Ishikawa (cell line): ENCODE measurements at regions not wholly inside any gene's neighbourhood (a gene's known extent, or its start where the extent isn't known, plus 50 kb on each side); places are given as distances from the start of the nearest gene placed in this dataset.

Experiments
- CEBPB ChIP-seq: IDR thresholded peaks from 2 replicates; pipeline ENCODE4 v1.6.1; 2012
- CREB1 ChIP-seq: IDR thresholded peaks from 2 replicates; pipeline ENCODE4 v1.6.1; 2012; ENCODE audit warnings: low read depth
- EGR1 ChIP-seq: IDR thresholded peaks from 2 replicates; pipeline ENCODE4 v1.6.1; 2012
- EP300 ChIP-seq: IDR thresholded peaks from 2 replicates; pipeline ENCODE4 v1.6.1; 2012; ENCODE audit warnings: borderline replicate concordance
- FOXM1 ChIP-seq: IDR thresholded peaks from 2 replicates; pipeline ENCODE4 v1.6.1; 2012; ENCODE audit warnings: low read depth, borderline replicate concordance
- NFIC ChIP-seq: IDR thresholded peaks from 2 replicates; pipeline ENCODE4 v1.6.1; 2012
- RAD21 ChIP-seq: IDR thresholded peaks from 2 replicates; pipeline ENCODE4 v1.6.1; 2012; ENCODE audit warnings: low read depth
- TAF1 ChIP-seq: IDR thresholded peaks from 2 replicates; pipeline ENCODE4 v1.6.1; 2012; ENCODE audit warnings: low read depth, mild to moderate bottlenecking
- TCF12 ChIP-seq: IDR thresholded peaks from 2 replicates; pipeline ENCODE4 v1.6.1; 2012; ENCODE audit warnings: low read depth
- TEAD4 ChIP-seq: IDR thresholded peaks from 2 replicates; pipeline ENCODE4 v1.6.1; 2012
- USF1 ChIP-seq: IDR thresholded peaks from 2 replicates; pipeline ENCODE4 v1.6.1; 2012
- YY1 ChIP-seq: IDR thresholded peaks from 2 replicates; pipeline ENCODE4 v1.6.1; 2012; ENCODE audit warnings: low read depth
- ZBTB7A ChIP-seq: IDR thresholded peaks from 2 replicates; pipeline ENCODE4 v1.6.1; 2012; ENCODE audit warnings: low read depth
- TF ChIP-seq, protein P1 (sequence below): IDR thresholded peaks from 2 replicates; pipeline ENCODE4 v1.6.1; 2012; ENCODE audit warnings: low read depth, mild to moderate bottlenecking
- TF ChIP-seq, protein P2 (sequence below): IDR thresholded peaks from 2 replicates; pipeline ENCODE4 v1.6.1; 2012

DNA sequence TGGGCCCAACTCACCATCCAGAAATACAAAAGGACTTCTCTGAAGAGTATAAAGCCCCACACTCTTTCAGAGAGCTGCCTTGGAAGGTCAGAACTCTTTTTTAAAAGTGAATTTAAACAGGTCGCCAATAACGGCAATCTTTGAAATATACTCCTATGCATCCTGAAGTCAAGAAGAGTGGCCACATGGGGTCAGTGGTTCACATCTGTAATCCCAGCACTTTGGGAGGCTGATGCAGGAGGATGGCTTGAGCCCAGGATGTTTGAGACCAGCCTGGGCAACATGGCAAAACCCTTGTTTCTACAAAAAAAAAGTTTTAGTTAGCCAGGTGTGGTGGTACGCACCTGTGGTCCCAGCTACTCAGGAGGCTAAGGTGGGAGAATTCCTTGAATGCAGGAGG is 68.1 kb upstream of the FZD7 start:
- TF ChIP-seq RAD21 (peak; percentile 41; the same call in 1 of the 2 replicates), EP300 (no peak)

DNA sequence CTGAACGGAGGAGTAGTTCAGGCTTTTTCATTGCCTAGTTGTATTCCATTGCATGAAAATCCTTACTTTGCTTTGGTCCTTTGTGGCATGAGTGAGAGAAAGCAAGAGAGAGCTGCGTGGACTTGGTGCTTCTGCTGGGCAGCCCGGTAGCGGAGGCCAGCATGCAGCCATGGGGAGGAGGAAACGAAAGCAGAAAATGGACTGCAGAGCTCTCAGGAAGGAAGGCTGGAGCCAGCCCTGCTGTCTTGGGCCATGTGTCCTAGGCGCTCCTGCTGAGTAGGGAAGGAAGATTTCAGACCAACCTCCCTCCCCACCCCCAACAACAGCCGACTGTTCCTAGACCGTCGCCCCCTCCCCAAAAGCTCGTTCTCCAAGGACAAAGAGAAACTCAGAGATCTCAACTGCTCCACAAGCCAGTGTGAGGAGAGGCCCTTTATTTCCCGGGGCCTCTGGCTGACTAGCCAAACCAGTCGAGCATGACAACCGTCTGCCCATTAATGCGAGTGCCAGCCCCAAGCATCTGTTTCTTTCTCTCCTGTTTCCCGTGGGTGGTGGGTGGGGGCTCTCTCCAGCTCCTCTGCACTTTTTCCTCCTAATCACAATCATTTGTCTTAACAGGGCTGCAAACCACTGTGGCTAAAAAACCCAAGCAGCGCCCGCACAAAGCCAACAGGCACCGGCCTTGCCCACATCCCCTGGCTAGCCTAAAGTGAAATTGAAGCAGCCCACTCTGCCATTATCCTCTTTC is 66.8 kb upstream of the FZD7 start:
- TF ChIP-seq EGR1 (peak; percentile 44; the same call in 1 of the 2 replicates), FOXM1 (no peak), NFIC (peak; percentile 20; the same call in 1 of the 2 replicates)

DNA sequence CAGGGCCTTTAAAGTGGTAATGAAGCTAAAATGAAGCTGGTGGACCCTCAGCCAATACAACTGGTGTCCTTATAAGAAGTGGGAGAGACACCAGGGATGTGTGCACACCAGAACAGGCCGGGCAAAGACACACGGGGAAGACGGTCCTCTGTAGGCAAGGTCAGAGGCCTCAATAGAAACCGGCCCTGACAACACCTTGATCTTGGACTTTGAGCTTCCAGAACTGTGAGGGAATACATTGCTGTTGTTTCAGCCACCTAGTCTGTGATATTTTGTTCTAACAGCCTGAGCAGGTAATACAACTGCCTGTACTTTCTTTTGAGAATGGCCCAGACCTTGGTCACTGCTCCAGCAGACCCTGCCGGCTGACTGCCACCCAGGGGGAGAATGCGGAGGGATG is 65.6 kb upstream of the FZD7 start:
- TF ChIP-seq YY1, result no peak
- TF ChIP-seq ZBTB7A, result no peak
- no peak for TF ChIP-seq CREB1
- TF ChIP-seq TEAD4, result no peak
- TF ChIP-seq CEBPB, result no peak
- no peak for TF ChIP-seq FOXM1
- TF ChIP-seq USF1, result no peak
- TF ChIP-seq RAD21, result no peak
- no peak for TF ChIP-seq EP300
- TF ChIP-seq, protein P1, sequence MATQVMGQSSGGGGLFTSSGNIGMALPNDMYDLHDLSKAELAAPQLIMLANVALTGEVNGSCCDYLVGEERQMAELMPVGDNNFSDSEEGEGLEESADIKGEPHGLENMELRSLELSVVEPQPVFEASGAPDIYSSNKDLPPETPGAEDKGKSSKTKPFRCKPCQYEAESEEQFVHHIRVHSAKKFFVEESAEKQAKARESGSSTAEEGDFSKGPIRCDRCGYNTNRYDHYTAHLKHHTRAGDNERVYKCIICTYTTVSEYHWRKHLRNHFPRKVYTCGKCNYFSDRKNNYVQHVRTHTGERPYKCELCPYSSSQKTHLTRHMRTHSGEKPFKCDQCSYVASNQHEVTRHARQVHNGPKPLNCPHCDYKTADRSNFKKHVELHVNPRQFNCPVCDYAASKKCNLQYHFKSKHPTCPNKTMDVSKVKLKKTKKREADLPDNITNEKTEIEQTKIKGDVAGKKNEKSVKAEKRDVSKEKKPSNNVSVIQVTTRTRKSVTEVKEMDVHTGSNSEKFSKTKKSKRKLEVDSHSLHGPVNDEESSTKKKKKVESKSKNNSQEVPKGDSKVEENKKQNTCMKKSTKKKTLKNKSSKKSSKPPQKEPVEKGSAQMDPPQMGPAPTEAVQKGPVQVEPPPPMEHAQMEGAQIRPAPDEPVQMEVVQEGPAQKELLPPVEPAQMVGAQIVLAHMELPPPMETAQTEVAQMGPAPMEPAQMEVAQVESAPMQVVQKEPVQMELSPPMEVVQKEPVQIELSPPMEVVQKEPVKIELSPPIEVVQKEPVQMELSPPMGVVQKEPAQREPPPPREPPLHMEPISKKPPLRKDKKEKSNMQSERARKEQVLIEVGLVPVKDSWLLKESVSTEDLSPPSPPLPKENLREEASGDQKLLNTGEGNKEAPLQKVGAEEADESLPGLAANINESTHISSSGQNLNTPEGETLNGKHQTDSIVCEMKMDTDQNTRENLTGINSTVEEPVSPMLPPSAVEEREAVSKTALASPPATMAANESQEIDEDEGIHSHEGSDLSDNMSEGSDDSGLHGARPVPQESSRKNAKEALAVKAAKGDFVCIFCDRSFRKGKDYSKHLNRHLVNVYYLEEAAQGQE, result no peak
- no peak for TF ChIP-seq TAF1
- no peak for TF ChIP-seq NFIC
- TF ChIP-seq TCF12, result no peak
- no peak for TF ChIP-seq EGR1
- TF ChIP-seq, protein P2, sequence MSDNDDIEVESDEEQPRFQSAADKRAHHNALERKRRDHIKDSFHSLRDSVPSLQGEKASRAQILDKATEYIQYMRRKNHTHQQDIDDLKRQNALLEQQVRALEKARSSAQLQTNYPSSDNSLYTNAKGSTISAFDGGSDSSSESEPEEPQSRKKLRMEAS, result no peak

- TF ChIP-seq, protein P1, result no peak
- no peak for TF ChIP-seq CREB1
- TF ChIP-seq TEAD4, result no peak
- TF ChIP-seq EP300, result no peak
- TF ChIP-seq, protein P2, result no peak
- TF ChIP-seq TAF1, result no peak
- no peak for TF ChIP-seq FOXM1
- TF ChIP-seq CEBPB, result no peak
- TF ChIP-seq RAD21, result no peak
- TF ChIP-seq ZBTB7A, result no peak
- TF ChIP-seq YY1, result no peak
These were observed 65.2 kb upstream of the FZD7 start for GRCh38 chr2:201968476-201968875.

DNA sequence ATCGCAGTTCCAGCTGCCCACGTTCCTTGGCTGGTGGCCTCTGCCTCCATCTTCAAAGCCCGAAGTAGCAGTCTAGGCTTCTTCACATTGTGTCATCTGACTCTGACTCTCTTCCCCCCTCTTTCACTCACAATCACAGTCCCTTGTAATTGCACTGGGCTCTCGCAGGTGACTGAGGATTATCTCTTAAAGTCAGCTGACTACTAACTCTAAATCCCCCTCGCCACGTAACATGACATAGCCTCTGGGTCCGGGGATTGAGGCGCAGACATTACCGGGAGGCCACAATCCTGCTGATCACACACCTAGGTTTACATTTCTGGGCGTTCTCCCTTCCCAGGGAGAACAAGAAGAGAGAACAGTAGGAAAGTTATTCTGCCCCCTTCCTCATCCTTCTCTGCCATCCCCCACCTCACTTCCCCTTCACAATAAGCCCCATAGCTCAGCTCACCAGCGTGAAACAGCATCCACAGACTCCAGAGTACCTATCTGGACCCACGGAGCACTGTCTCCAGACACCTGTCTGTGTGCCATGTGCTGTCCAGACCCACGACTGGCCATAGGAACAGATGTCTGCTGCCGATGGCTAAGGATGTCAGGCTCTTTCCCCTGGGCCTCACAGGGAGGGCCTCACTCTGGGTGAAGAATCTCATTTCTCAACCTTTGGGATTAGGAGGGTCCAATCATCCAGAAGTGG is 64.3 kb upstream of the FZD7 start:
- TF ChIP-seq USF1, result no peak
- no peak for TF ChIP-seq TEAD4

DNA sequence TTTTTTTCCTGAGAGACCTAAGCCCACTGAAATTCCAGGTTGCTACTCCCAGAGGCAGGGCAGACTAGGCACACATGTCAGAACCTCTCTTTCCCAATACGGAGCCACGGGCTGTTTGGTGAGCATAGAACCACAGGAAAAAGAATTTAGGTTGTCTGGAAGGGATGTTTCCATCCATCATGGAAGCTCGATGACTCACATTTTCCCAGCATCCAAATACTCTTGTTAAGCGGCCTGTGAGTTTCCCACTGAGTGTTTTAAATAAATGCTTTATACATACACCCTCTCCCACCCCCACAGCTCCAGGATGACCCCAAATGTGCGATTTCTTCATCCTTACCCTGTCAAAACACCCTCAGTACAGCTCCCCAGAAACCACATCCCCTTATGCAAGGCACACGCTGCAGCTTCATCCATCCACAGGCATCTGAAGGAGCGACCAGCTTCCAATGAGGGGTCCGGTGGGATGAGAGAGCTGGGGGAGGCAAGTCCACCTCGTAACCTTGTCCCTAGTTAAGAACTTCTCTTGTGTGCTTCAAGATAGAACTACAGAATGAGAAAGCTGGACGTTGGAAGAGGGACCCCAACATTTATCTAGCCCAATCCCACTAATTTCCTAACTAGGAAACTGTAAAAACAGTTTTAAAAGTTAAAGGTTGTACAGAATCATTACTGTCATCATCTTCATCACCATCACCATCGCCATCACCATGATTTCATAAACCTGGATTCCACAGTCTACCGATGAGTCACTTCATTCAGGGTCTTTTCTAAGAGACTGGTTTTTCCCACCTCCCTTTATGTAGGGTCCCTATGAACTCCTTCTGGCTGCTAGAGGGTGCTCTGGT is 63.5 kb upstream of the FZD7 start:
- no peak for TF ChIP-seq EP300
- TF ChIP-seq, protein P2, result no peak
- no peak for TF ChIP-seq ZBTB7A
- TF ChIP-seq YY1, result no peak
- TF ChIP-seq TAF1, result no peak
- no peak for TF ChIP-seq FOXM1
- TF ChIP-seq RAD21, result no peak
- no peak for TF ChIP-seq CEBPB
- no peak for TF ChIP-seq TEAD4
- TF ChIP-seq USF1, result no peak
- TF ChIP-seq EGR1, result no peak
- no peak for TF ChIP-seq CREB1
- no peak for TF ChIP-seq NFIC
- TF ChIP-seq TCF12, result no peak
- TF ChIP-seq, protein P1, result no peak
